ENCODE measurements at regions not wholly inside any gene's neighbourhood (a gene's known extent, or its start where the extent isn't known, plus 50 kb on each side); places are given as distances from the start of the nearest gene placed in this dataset.

DNA sequence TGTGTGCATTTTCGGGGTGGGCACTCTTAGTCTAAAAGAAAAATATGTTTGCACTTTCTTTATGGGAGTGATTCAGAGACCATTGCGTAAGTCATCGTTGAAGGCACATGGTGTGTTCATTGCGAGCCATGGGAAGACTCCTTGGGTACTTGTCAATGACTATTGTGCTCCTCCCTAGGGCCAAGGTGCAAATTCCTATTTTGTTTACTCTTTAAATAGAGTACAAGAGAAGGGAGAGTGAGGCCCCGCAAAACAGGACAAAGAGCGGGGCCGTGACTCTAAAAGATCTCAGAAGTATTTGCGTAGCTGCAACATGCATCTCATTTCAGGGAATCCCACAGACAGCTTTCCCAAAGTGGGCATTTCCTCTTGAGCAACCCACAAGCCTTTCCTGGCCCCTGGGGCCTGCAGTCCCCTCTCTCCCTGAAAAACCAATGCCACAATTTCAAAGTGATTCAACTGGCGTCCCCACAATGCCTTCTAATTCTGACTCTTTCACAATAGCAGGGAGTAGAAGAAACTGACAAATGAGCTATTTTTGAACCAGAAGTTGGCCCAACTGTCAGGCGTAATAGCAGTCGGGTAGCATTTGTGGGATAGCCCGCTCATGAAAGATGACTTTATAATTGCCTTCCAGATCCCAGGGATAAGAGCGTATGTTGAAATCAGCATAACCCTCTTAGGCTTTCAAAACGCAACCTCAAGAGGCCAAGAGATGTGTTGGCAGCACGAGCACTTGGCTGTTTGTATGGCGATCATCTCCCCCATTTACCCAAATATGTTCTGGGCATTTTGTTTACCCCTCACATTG is 277.9 kb upstream of the BMP2 start (continued):
- TF ChIP-seq FOXA1 (IDR thresholded peaks at IDR 0.05) (no peak), FOXA1 (CRISPR knock-in tag; IDR thresholded peaks at IDR 0.05) (peak; percentile 52), PITX1 (CRISPR knock-in tag; IDR thresholded peaks at IDR 0.05) (no peak), ZNF281 (CRISPR knock-in tag; IDR thresholded peaks at IDR 0.05; ENCODE audit: borderline replicate concordance) (no peak), YEATS2 (CRISPR knock-in tag; IDR thresholded peaks at IDR 0.05; ENCODE audit: borderline replicate concordance) (no peak), ZNF530 (CRISPR knock-in tag; IDR thresholded peaks at IDR 0.05; ENCODE audit: low read depth) (no peak), ZNF138 (CRISPR knock-in tag; IDR thresholded peaks at IDR 0.05; ENCODE audit: low read depth) (no peak), SNAPC2 (CRISPR knock-in tag; IDR thresholded peaks at IDR 0.05) (no peak), NFE2L2 (IDR thresholded peaks at IDR 0.05; ENCODE audit: low read length) (no peak), KAT8 (CRISPR knock-in tag; IDR thresholded peaks at IDR 0.05) (no peak), GABPA (IDR thresholded peaks at IDR 0.05; ENCODE audit: low read depth, low read length) (no peak), GABPA (CRISPR knock-in tag; IDR thresholded peaks at IDR 0.05; ENCODE audit: low read depth) (0 out of 2 replicates have a peak, but pooled peaks have one; percentile 18), CHD2 (IDR thresholded peaks at IDR 0.05; ENCODE audit: low read depth, low read length) (no peak), TCF12 (IDR thresholded peaks at IDR 0.05) (no peak), TCF12 (CRISPR knock-in tag; IDR thresholded peaks at IDR 0.05) (no peak), THRA (CRISPR knock-in tag; IDR thresholded peaks at IDR 0.05; ENCODE audit: borderline replicate concordance) (peak; percentile 31; the same call in 1 of the 2 replicates), SRF (IDR thresholded peaks at IDR 0.05; ENCODE audit: low read depth, low read length) (peak; percentile 63), ZFP41 (CRISPR knock-in tag; IDR thresholded peaks at IDR 0.05; ENCODE audit: borderline replicate concordance) (no peak), RNF2 (conservative IDR thresholded peaks at IDR 0.05; ENCODE audit: low read depth) (no peak), SATB2 (CRISPR knock-in tag; IDR thresholded peaks at IDR 0.05) (no peak), PATZ1 (CRISPR knock-in tag; IDR thresholded peaks at IDR 0.05) (0 out of 2 replicates have a peak, but pooled peaks have one; percentile 26), ATF7-NPFF (CRISPR knock-in tag; IDR thresholded peaks at IDR 0.05; ENCODE audit: low read depth) (no peak)
- TF ChIP-seq, protein P1, sequence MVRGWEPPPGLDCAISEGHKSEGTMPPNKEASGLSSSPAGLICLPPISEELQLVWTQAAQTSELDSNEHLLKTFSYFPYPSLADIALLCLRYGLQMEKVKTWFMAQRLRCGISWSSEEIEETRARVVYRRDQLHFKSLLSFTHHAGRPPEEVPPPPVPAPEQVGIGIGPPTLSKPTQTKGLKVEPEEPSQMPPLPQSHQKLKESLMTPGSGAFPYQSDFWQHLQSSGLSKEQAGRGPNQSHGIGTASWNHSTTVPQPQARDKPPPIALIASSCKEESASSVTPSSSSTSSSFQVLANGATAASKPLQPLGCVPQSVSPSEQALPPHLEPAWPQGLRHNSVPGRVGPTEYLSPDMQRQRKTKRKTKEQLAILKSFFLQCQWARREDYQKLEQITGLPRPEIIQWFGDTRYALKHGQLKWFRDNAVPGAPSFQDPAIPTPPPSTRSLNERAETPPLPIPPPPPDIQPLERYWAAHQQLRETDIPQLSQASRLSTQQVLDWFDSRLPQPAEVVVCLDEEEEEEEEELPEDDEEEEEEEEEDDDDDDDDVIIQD (CRISPR knock-in tag; IDR thresholded peaks at IDR 0.05; ENCODE audit: low read depth) = no peak
